HCT116 (cell line): ENCODE measurements at regions not wholly inside any gene's neighbourhood (a gene's known extent, or its start where the extent isn't known, plus 50 kb on each side); places are given as distances from the start of the nearest gene placed in this dataset.

Source experiments
- CTCF ChIP-seq, 3 experiments: fragments of 200-600 bp in 1 of 3; sonication (generic) in 1 of 3; IDR thresholded peaks in 2 of 3; conservative IDR thresholded peaks in 1 of 3; 2 replicates each; pipeline ENCODE4 v1.5.1; 2012 to 2017; ENCODE audit warnings: low read depth in 2 of 3, low read length in 2 of 3, antibody characterized with exemption in 1 of 3, borderline replicate concordance in 1 of 3, control low read depth in 1 of 3, mild to moderate bottlenecking in 1 of 3, mixed read lengths in 1 of 3, mixed run types in 1 of 3, moderate library complexity in 1 of 3; ENCODE audit not compliant: insufficient read depth in 1 of 3
- POLR2A ChIP-seq: IDR thresholded peaks from 2 replicates; pipeline ENCODE4 v1.7.0; 2011; ENCODE audit warnings: borderline replicate concordance; ENCODE audit not compliant: insufficient read depth, insufficient read length; ENCODE audit errors: extremely low read depth

- TF ChIP-seq CTCF (IDR thresholded peaks at IDR 0.05 in 2 of 3, conservative IDR thresholded peaks at IDR 0.05 in 1 of 3; ENCODE audit: borderline replicate concordance in 1 of 3, insufficient read depth in 1 of 3, low read depth in 2 of 3, low read length in 2 of 3) = no peak
- TF ChIP-seq POLR2A = no peak
Observed at GRCh38 chr9:13554626-13555025, 275.1 kb upstream of the MPDZ start.
